B cell (primary cell): ENCODE measurements at regions not wholly inside any gene's neighbourhood (a gene's known extent, or its start where the extent isn't known, plus 50 kb on each side); places are given as distances from the start of the nearest gene placed in this dataset.

Experiments used
- ATAC-seq: fragments of 200-7000 bp; cut with Tn5 transposase; one replicate; pipeline ENCODE4 v1.10.0; 2021; ENCODE audit warnings: low read depth, mild to moderate bottlenecking, moderate number of reproducible peaks, moderate library complexity
- CTCF ChIA-PET: fragments of 350-600 bp; sonication (Branson Sonifier 250); formaldehyde crosslinking; loops from one replicate; lab custom pipeline; 2021; ENCODE audit warnings: antibody characterized with exemption, inconsistent platforms; lab: Charles Lee
- POLR2A ChIA-PET: fragments of 350-600 bp; sonication (Branson Sonifier 250); formaldehyde crosslinking; loops from one replicate; lab custom pipeline; 2021; ENCODE audit warnings: antibody characterized with exemption; lab: Charles Lee
- DNase-seq: peaks from one replicate; pipeline ENCODE4 v3.0.0; 2013
- H2AFZ ChIP-seq: 2 replicates; pipeline ENCODE4 v1.6.1; 2012; ENCODE audit warnings: mild to moderate bottlenecking, low read depth, low read length; ENCODE audit not compliant: insufficient read depth, poor library complexity, severe bottlenecking
- H3K27ac ChIP-seq, 2 donors: 1 replicate in 1 of 2; 2 replicates in 1 of 2; pipeline ENCODE4 v1.5.1; 2012 to 2013; ENCODE audit warnings: low read length in 2 of 2, mild to moderate bottlenecking in 2 of 2, moderate library complexity in 1 of 2
- H3K27me3 ChIP-seq, 4 experiments: fragments of 200-600 bp in 1 of 4; sonication (generic) in 1 of 4; replicated peaks in 1 of 4; 1 replicate in 2 of 4; 2 replicates in 2 of 4; pipeline versions ENCODE4 v1.6.1 to v1.7.0; 2013 to 2016; ENCODE audit warnings: low read length in 3 of 4, mild to moderate bottlenecking in 2 of 4, mixed read lengths in 1 of 4, moderate library complexity in 1 of 4; ENCODE audit not compliant: insufficient read depth in 4 of 4, control insufficient read depth in 3 of 4; ENCODE audit errors: control extremely low read depth in 1 of 4
- H3K36me3 ChIP-seq, 2 experiments: replicated peaks in 1 of 2; 1 replicate in 1 of 2; 2 replicates in 1 of 2; pipeline versions ENCODE4 v1.6.1 to v1.7.1; 2013; ENCODE audit warnings: low read length in 1 of 2; ENCODE audit not compliant: insufficient read depth in 2 of 2, control insufficient read depth in 1 of 2; ENCODE audit errors: control extremely low read depth in 1 of 2, extremely low read depth in 1 of 2
- H3K4me1 ChIP-seq, 2 donors: fragments of 200-600 bp in 1 of 2; sonication (generic) in 1 of 2; 1 replicate in 1 of 2; 2 replicates in 1 of 2; pipeline versions ENCODE4 v1.5.1 to v1.6.1; 2013 to 2017; ENCODE audit warnings: low read length in 2 of 2; ENCODE audit not compliant: control insufficient read depth in 2 of 2, insufficient read depth in 2 of 2
- H3K4me2 ChIP-seq: replicated peaks from 2 replicates; pipeline ENCODE3; 2012; ENCODE audit warnings: mild to moderate bottlenecking, low read depth, low read length; ENCODE audit not compliant: poor library complexity, severe bottlenecking
- H3K4me3 ChIP-seq, 5 experiments: fragments of 200-600 bp in 1 of 5; sonication (generic) in 1 of 5; 1 replicate in 3 of 5; 2 replicates in 2 of 5; pipeline versions ENCODE4 v1.5.1 to v1.7.0; 2011 to 2016; ENCODE audit warnings: low read length in 4 of 5, mild to moderate bottlenecking in 4 of 5, low read depth in 2 of 5, control low read depth in 1 of 5, moderate library complexity in 1 of 5; ENCODE audit not compliant: insufficient read depth in 1 of 5; ENCODE audit errors: control extremely low read depth in 1 of 5, extremely low read depth in 1 of 5
- H3K79me2 ChIP-seq: fragments of 200-600 bp; sonication (generic); one replicate; pipeline ENCODE4 v1.6.0; 2016; ENCODE audit warnings: low read length; ENCODE audit not compliant: control insufficient read depth, insufficient read depth
- H3K9ac ChIP-seq: fragments of 200-600 bp; sonication (generic); 2 replicates; pipeline ENCODE4 v1.6.1; 2017; ENCODE audit warnings: mild to moderate bottlenecking, low read length, moderate library complexity
- H3K9me3 ChIP-seq, 3 donors: one replicate each; pipeline versions ENCODE4 v1.6.1 to v1.7.1; 2013; ENCODE audit warnings: low read length in 2 of 3; ENCODE audit not compliant: control insufficient read depth in 2 of 3, insufficient read depth in 1 of 3; ENCODE audit errors: control extremely low read depth in 1 of 3
- H4K20me1 ChIP-seq: 2 replicates; pipeline ENCODE4 v1.6.0; 2012; ENCODE audit warnings: mild to moderate bottlenecking, low read length; ENCODE audit not compliant: insufficient read depth, control insufficient read depth, poor library complexity, severe bottlenecking
- H3K27ac Mint-ChIP-seq: one replicate; pipeline ENCODE4 v1.8.0; 2021; ENCODE audit warnings: mixed read lengths
- H3K27me3 Mint-ChIP-seq: one replicate; pipeline ENCODE4 v1.8.0; 2021; ENCODE audit warnings: mixed read lengths
- H3K4me1 Mint-ChIP-seq: one replicate; pipeline ENCODE4 v1.8.0; 2021; ENCODE audit warnings: mixed read lengths
- H3K4me3 Mint-ChIP-seq: one replicate; pipeline ENCODE4 v1.8.0; 2021; ENCODE audit warnings: mixed read lengths
- H3K9me3 Mint-ChIP-seq: one replicate; pipeline ENCODE4 v1.8.0; 2022; ENCODE audit warnings: mixed read lengths; ENCODE audit not compliant: insufficient read depth
- EZH2 ChIP-seq: IDR thresholded peaks from 2 replicates; pipeline ENCODE4 v1.6.1; 2012; ENCODE audit warnings: borderline replicate concordance, low read depth, mild to moderate bottlenecking, moderate library complexity, low read length; ENCODE audit not compliant: insufficient read depth, poor library complexity, severe bottlenecking
- WGBS: methylation state at CpG from one replicate; pipeline ENCODE4 v1.1.5; 2013; ENCODE audit warnings: missing lambda C conversion rate; ENCODE audit not compliant: insufficient coverage; 5-methylcytosine and 5-hydroxymethylcytosine counted together
- intact Hi-C: fragments of 100-400 bp; cut with micrococcal nuclease; formaldehyde crosslinking; loops from one replicate; pipeline ENCODE4 v1.10.0; 2022
- TF ChIP-seq, protein P1 (sequence below): fragments of 200-600 bp; IDR thresholded peaks from one replicate; pipeline ENCODE4 v1.8.0; 2022; ENCODE audit warnings: antibody characterized with exemption, mild to moderate bottlenecking

GRCh38 chr14:82388488-82388887 lies 854.8 kb upstream of the SEL1L start:
- no peaks in the 10 kb centered on the region for H3K36me3 ChIP-seq
- H3K9me3 ChIP-seq: no peaks in the 10 kb centered on the region
- POLR2A ChIA-PET: no interaction called here
- H3K27ac ChIP-seq: no peak overlapping the region
- CTCF ChIA-PET: no interaction called here
- no peak for ATAC-seq
- no peak overlapping the region for H3K4me3 Mint-ChIP-seq
- H3K27me3 Mint-ChIP-seq: no peaks in the 10 kb centered on the region
- H4K20me1 ChIP-seq: no peaks in the 10 kb centered on the region
- H3K4me1 Mint-ChIP-seq: no peaks in the 10 kb centered on the region
- no peaks in the 10 kb centered on the region for H3K27me3 ChIP-seq
- H3K4me3 ChIP-seq: no peak overlapping the region
- H3K9me3 Mint-ChIP-seq: peaks cover 5% of the 10 kb centered on the region
- no peaks in the 10 kb centered on the region for H3K4me1 ChIP-seq
- no peaks in the 10 kb centered on the region for H3K79me2 ChIP-seq
- no peak overlapping the region for H2AFZ ChIP-seq
- H3K9ac ChIP-seq: no peak overlapping the region
- 83% methylated on average over 4 of the region's 4 CpGs for WGBS
- TF ChIP-seq EZH2: no peak
- TF ChIP-seq, protein P1, sequence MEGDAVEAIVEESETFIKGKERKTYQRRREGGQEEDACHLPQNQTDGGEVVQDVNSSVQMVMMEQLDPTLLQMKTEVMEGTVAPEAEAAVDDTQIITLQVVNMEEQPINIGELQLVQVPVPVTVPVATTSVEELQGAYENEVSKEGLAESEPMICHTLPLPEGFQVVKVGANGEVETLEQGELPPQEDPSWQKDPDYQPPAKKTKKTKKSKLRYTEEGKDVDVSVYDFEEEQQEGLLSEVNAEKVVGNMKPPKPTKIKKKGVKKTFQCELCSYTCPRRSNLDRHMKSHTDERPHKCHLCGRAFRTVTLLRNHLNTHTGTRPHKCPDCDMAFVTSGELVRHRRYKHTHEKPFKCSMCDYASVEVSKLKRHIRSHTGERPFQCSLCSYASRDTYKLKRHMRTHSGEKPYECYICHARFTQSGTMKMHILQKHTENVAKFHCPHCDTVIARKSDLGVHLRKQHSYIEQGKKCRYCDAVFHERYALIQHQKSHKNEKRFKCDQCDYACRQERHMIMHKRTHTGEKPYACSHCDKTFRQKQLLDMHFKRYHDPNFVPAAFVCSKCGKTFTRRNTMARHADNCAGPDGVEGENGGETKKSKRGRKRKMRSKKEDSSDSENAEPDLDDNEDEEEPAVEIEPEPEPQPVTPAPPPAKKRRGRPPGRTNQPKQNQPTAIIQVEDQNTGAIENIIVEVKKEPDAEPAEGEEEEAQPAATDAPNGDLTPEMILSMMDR: no peak
- no peak overlapping the region for H3K27ac Mint-ChIP-seq
- intact Hi-C loops: no loop called here
- no peak overlapping the region for H3K4me2 ChIP-seq
- DNase-seq: no peak

DNA sequence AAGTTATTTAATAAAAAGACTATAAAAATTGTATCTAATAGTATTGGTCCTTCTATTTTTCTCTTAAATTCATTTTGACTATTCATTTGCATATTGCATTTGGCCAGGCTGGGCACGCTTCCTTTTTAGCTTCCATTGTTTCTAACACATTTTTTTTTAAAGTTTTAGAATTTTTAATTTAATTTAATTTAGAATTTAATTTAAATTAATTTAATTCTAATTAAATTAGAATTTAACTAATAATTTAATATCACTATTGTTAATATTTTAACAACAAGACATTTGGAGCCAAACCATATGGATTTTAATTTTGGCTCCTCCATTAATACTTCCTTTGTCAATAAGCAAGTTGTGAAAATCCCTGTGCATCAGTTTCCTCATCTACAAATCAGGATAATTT lies 856.9 kb upstream of the SEL1L start:
- no peak overlapping the region for H3K4me3 ChIP-seq
- no peak overlapping the region for H3K4me3 Mint-ChIP-seq
- peaks cover 0 to 4% (median 0%) of the 10 kb centered on the region in 3 donors for H3K9me3 ChIP-seq
- intact Hi-C loops: no loop called here
- ChIA-PET POLR2A (no interaction called here), CTCF (no interaction called here)
- no peaks in the 10 kb centered on the region for H3K4me1 ChIP-seq
- H2AFZ ChIP-seq: no peak overlapping the region
- ATAC-seq (no peak), DNase-seq (no peak)
- TF ChIP-seq, protein P1: no peak
- no peak for TF ChIP-seq EZH2
- H3K4me2 ChIP-seq: no peak overlapping the region
- no peaks in the 10 kb centered on the region for H3K27me3 Mint-ChIP-seq
- no peaks in the 10 kb centered on the region for H4K20me1 ChIP-seq
- no peak overlapping the region for H3K27ac Mint-ChIP-seq
- no CpG with 5 or more reads among the region's 1 CpG for WGBS
- H3K4me1 Mint-ChIP-seq: no peaks in the 10 kb centered on the region
- H3K36me3 ChIP-seq: no peaks in the 10 kb centered on the region
- no peak overlapping the region for H3K9ac ChIP-seq
- no peak overlapping the region for H3K27ac ChIP-seq
- peaks cover 2% of the 10 kb centered on the region for H3K9me3 Mint-ChIP-seq
- H3K27me3 ChIP-seq: no peaks in the 10 kb centered on the region
- H3K79me2 ChIP-seq: no peaks in the 10 kb centered on the region
